Epithelial cell of esophagus (primary cell): ENCODE measurements at regions not wholly inside any gene's neighbourhood (a gene's known extent, or its start where the extent isn't known, plus 50 kb on each side); places are given as distances from the start of the nearest gene placed in this dataset.

ENCODE experiments used
- DNase-seq: peaks from one replicate; pipeline ENCODE4 v3.0.0; 2010; ENCODE audit warnings: low read depth
- H3K4me3 ChIP-seq: 2 replicates; pipeline ENCODE4 v1.5.1; 2011; ENCODE audit warnings: mild to moderate bottlenecking, low read length, control low read depth
- TF ChIP-seq, protein P1 (sequence below): IDR thresholded peaks from 2 replicates; pipeline ENCODE4 v1.5.1; 2011; ENCODE audit warnings: low read depth, mild to moderate bottlenecking, low read length, control low read depth, inconsistent platforms; ENCODE audit not compliant: insufficient read depth; ENCODE audit errors: missing control alignments

DNA sequence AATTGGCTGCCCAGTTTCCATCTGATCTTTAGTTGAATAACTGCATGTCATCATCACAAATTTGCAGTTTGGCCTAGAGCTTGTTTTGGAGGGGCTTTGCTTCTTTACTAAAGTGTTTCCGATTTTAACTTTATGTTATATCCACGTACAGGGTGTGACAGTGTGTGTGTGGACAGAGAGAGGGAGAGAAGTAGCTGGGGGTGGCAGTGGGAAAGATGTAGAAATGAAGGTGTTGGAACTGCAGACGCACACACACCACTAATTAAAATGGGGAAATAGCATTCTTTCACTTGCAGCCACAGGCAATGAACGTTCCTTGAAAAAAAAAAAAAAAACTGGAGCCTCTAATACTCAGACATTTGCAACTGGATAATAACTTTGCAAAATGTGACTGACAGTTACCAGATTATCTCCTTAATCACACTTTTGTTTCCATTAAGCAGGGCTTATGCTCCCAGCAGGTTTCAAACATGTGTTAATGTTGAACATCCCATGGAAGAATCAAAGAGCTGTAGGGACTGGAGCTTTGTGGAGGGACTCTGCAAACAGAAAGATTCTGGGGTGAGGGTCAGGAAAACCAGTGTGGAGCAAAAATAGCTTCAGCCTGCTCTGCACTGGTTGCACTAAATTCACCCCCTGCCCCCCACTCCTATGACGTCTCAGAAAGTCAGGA, 238.1 kb upstream of the TENM4 start:
- no peak for DNase-seq
- TF ChIP-seq, protein P1, sequence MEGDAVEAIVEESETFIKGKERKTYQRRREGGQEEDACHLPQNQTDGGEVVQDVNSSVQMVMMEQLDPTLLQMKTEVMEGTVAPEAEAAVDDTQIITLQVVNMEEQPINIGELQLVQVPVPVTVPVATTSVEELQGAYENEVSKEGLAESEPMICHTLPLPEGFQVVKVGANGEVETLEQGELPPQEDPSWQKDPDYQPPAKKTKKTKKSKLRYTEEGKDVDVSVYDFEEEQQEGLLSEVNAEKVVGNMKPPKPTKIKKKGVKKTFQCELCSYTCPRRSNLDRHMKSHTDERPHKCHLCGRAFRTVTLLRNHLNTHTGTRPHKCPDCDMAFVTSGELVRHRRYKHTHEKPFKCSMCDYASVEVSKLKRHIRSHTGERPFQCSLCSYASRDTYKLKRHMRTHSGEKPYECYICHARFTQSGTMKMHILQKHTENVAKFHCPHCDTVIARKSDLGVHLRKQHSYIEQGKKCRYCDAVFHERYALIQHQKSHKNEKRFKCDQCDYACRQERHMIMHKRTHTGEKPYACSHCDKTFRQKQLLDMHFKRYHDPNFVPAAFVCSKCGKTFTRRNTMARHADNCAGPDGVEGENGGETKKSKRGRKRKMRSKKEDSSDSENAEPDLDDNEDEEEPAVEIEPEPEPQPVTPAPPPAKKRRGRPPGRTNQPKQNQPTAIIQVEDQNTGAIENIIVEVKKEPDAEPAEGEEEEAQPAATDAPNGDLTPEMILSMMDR, result no peak

DNA sequence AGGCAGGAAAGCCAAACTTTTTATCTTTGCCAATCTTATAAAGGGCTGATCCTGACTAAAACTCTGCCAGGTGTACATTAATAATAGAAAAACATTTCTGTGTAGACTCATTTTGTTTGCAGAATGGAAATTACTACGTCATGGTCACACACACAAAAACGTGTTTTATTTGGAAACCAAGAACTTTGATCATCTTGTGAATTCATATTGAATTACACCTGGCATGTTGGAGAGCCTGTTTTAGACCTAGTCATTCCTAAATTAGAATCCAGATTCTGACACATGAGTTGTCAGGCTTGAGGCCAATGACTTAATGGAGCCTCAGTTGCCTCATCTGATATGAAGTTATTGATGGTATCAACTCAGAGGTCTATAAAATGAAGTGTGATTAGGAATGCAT, 235.6 kb upstream of the TENM4 start:
- TF ChIP-seq, protein P1, result no peak
- no peak overlapping the region for H3K4me3 ChIP-seq
- peak; percentile 53 for DNase-seq

More for the DNA sequence above, 238.1 kb upstream of the TENM4 start:
- H3K4me3 ChIP-seq, result no peak overlapping the region

DNA sequence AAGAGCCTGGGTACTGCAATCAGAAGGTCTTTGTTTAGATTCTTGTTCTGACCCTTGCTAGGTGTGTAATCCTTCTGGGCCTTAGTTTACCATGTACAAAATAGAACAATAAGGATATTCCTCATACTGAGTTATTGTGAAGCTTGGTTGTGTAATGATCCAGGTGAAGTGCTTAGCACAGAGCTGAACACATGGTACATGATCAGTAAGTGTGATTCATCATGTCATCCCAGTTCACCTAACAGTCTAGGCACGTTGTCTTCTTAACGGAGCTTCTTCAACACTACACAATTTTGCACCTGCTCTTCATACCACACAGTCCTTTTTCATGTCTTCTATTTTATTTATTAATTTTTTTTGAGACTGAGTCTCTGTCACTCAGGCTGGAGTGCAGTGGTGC, 234.3 kb upstream of the TENM4 start:
- DNase-seq, result peak; percentile 77
- no peak overlapping the region for H3K4me3 ChIP-seq
- TF ChIP-seq, protein P1, result no peak

DNA sequence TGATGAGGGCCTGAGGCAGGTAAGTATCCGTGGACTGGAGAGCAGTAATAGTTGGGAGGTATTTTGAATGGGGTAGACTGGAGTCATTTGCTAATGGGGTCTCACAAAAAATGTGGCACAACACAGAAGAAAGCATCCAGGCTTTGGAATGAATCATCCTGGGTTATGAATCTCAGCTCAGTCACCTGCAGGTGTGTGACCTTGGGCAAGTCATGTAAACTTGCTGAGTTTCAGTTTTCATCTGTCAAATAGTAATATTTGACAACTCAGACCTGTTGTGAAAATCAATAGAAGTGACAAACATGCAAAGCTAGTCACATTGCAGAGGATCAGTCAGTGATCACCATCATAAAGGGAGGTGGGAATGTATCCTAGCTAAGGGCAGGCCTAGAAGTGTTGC, 232.0 kb upstream of the TENM4 start:
- TF ChIP-seq, protein P1, result no peak
- no peak overlapping the region for H3K4me3 ChIP-seq
- no peak for DNase-seq

DNA sequence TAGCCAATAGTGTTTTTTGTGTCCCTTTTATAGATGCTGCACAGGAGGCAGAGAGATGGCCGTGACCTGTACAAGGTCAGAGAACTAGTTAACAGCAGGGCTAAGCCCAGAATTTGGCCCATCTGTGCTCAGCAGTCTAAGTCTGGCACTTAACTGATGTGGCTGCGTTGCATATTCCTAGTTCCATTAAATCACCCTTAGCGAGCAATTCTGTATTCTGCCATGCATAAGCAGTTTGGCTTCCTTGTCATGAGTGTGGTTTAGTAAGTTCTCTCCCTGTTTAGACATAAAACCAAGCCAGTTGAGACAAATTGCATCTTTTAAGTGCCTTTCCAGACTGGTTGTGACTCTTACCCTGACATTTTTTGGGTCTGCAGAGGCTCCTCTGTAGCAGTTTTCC, 230.6 kb upstream of the TENM4 start:
- no peak for DNase-seq
- H3K4me3 ChIP-seq, result no peak overlapping the region
- TF ChIP-seq, protein P1, result no peak

DNA sequence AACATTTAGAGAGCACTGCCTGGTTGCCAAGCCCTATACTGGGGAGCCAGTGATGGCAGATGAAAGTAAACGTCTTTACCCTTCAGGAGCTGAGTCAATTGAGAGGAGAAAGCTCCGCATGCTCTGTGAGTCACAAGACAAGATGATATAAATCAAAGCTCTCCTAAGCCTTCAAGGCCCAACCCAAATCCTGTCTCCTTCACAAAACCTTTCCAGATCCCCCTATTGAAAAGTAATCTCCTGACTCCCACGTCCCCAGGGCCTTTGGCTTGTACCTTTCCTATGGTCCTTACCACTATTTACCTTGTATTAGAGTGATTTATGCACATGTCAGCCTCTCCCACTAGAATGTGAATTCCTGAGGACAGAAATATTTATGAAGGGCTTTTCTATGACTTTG, 230.1 kb upstream of the TENM4 start:
- H3K4me3 ChIP-seq, result no peak overlapping the region
- TF ChIP-seq, protein P1, result no peak
- peak; percentile 39 for DNase-seq

DNA sequence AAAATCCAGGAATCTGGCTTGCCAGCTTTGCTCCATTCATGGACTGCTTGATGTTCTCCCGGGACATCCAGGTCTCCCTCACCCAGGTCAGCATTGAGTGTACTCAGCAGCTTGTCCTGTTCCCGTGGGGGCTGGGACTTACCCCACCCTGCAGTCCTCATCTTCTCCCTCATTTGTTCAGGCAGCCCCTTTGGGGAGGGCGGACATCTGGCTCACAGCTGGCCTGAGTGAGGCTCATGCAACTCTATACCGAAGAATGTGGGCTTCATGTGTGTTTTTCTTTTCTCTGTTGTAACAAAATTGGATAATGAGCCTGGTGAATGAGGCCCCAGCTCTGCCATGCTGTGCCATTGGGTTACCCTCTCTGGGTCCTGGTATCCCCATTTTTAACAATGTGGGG, 227.7 kb upstream of the TENM4 start:
- TF ChIP-seq, protein P1, result no peak
- DNase-seq, result no peak
- no peak overlapping the region for H3K4me3 ChIP-seq
